H9 (cell line): ENCODE measurements at regions not wholly inside any gene's neighbourhood (a gene's known extent, or its start where the extent isn't known, plus 50 kb on each side); places are given as distances from the start of the nearest gene placed in this dataset.

Source experiments
- DNase-seq: peaks from one replicate; pipeline ENCODE4 v3.0.0-alpha.2; 2017
- H2AFZ ChIP-seq: one replicate; pipeline ENCODE4 v1.6.1; 2013; ENCODE audit warnings: mild to moderate bottlenecking, low read length, control low read depth, moderate library complexity
- H2AK5ac ChIP-seq: 2 replicates; pipeline ENCODE4 v1.6.1; 2013; ENCODE audit warnings: low read length, control low read depth, mixed read lengths; ENCODE audit not compliant: insufficient read length
- H2BK120ac ChIP-seq: one replicate; pipeline ENCODE4 v1.6.1; 2013; ENCODE audit warnings: low read depth, mild to moderate bottlenecking, low read length, control low read depth, inconsistent platforms; ENCODE audit not compliant: poor library complexity, severe bottlenecking
- H2BK12ac ChIP-seq: 2 replicates; pipeline ENCODE4 v1.6.1; 2013; ENCODE audit warnings: low read length, control low read depth, mixed read lengths, low read depth; ENCODE audit not compliant: insufficient read length
- H2BK15ac ChIP-seq: 2 replicates; pipeline ENCODE4 v1.6.1; 2013; ENCODE audit warnings: low read depth, low read length, control low read depth
- H2BK20ac ChIP-seq: one replicate; pipeline ENCODE4 v1.6.1; 2013; ENCODE audit warnings: low read depth, mild to moderate bottlenecking, low read length, control low read depth, inconsistent platforms; ENCODE audit not compliant: poor library complexity, severe bottlenecking
- H2BK5ac ChIP-seq: 2 replicates; pipeline ENCODE4 v1.6.1; 2013; ENCODE audit warnings: low read length, control low read depth, mixed read lengths; ENCODE audit not compliant: insufficient read length
- H3K14ac ChIP-seq: 2 replicates; pipeline ENCODE4 v1.6.1; 2013; ENCODE audit warnings: low read length, control low read depth; ENCODE audit not compliant: insufficient read depth
- H3K18ac ChIP-seq: 2 replicates; pipeline ENCODE4 v1.6.1; 2013; ENCODE audit warnings: low read depth, mild to moderate bottlenecking, mixed read lengths, low read length, control low read depth; ENCODE audit not compliant: insufficient read length
- H3K23ac ChIP-seq: 2 replicates; pipeline ENCODE4 v1.6.1; 2013; ENCODE audit warnings: low read length, control low read depth, mixed read lengths, low read depth; ENCODE audit not compliant: insufficient read length
- H3K23me2 ChIP-seq: 2 replicates; pipeline ENCODE4 v1.6.1; 2013; ENCODE audit warnings: low read depth, mild to moderate bottlenecking, mixed read lengths, low read length, control low read depth; ENCODE audit not compliant: insufficient read length, poor library complexity, severe bottlenecking
- H3K27ac ChIP-seq: 2 replicates; pipeline ENCODE4 v1.5.1; 2013; ENCODE audit warnings: low read length, control low read depth, mixed read lengths, low read depth; ENCODE audit not compliant: insufficient read length
- H3K27me3 ChIP-seq: 2 replicates; pipeline ENCODE4 v1.6.1; 2013; ENCODE audit warnings: low read length, control low read depth, inconsistent platforms; ENCODE audit not compliant: insufficient read depth
- H3K4ac ChIP-seq: 2 replicates; pipeline ENCODE4 v1.6.1; 2013; ENCODE audit warnings: low read depth, mild to moderate bottlenecking, control low read depth, inconsistent platforms, low read length, moderate library complexity
- H3K4me1 ChIP-seq: 2 replicates; pipeline ENCODE4 v1.6.1; 2013; ENCODE audit warnings: low read length, control low read depth, inconsistent platforms; ENCODE audit not compliant: insufficient read depth
- H3K4me2 ChIP-seq: 2 replicates; pipeline ENCODE4 v1.6.1; 2013; ENCODE audit warnings: low read length, control low read depth, mixed read lengths; ENCODE audit not compliant: insufficient read length, insufficient read depth
- H3K56ac ChIP-seq: 2 replicates; pipeline ENCODE4 v1.6.1; 2013; ENCODE audit warnings: low read depth, mild to moderate bottlenecking, mixed read lengths, low read length, control low read depth; ENCODE audit not compliant: insufficient read length
- H3K79me1 ChIP-seq: 2 replicates; pipeline ENCODE4 v1.6.1; 2013; ENCODE audit warnings: low read depth, mild to moderate bottlenecking, moderate library complexity, low read length, control low read depth, inconsistent platforms; ENCODE audit not compliant: insufficient read depth, poor library complexity, severe bottlenecking
- H3K79me2 ChIP-seq: 2 replicates; pipeline ENCODE4 v1.6.1; 2013; ENCODE audit warnings: low read length, control low read depth, inconsistent platforms; ENCODE audit not compliant: insufficient read depth
- H3K9ac ChIP-seq: 2 replicates; pipeline ENCODE4 v1.6.1; 2013; ENCODE audit warnings: low read length, control low read depth, mixed read lengths; ENCODE audit not compliant: insufficient read length; ENCODE audit errors: extremely low read depth
- H3K9me3 ChIP-seq: one replicate; pipeline ENCODE4 v1.6.1; 2013; ENCODE audit warnings: low read depth, low read length, inconsistent platforms; ENCODE audit not compliant: control insufficient read depth
- H3T11ph ChIP-seq: one replicate; pipeline ENCODE4 v1.6.1; 2013; ENCODE audit warnings: mild to moderate bottlenecking, low read length, control low read depth, inconsistent platforms
- H4K20me1 ChIP-seq: one replicate; pipeline ENCODE4 v1.6.1; 2013; ENCODE audit not compliant: control insufficient read depth, insufficient read length, insufficient read depth
- H4K5ac ChIP-seq: 2 replicates; pipeline ENCODE4 v1.6.1; 2013; ENCODE audit warnings: low read depth, mild to moderate bottlenecking, mixed read lengths, low read length, control low read depth; ENCODE audit not compliant: insufficient read length
- H4K8ac ChIP-seq: replicated peaks from 2 replicates; pipeline ENCODE4 v1.6.1; 2013; ENCODE audit warnings: low read length, control low read depth, mixed read lengths, low read depth; ENCODE audit not compliant: insufficient read length
- H4K91ac ChIP-seq: 2 replicates; pipeline ENCODE4 v1.6.1; 2013; ENCODE audit warnings: low read depth, mild to moderate bottlenecking, moderate library complexity, mixed read lengths, low read length, control low read depth; ENCODE audit not compliant: insufficient read length
- H3K27ac Mint-ChIP-seq, 3 experiments: 2 replicates in 2 of 3; 3 replicates in 1 of 3; pipeline ENCODE4 v1.8.0; 2020 to 2021; ENCODE audit warnings: mixed read lengths in 3 of 3, mild to moderate bottlenecking in 1 of 3, moderate library complexity in 1 of 3
- H3K27me3 Mint-ChIP-seq: 2 replicates; pipeline ENCODE4 v1.8.0; 2021; ENCODE audit warnings: low read depth, mild to moderate bottlenecking, moderate library complexity, mixed read lengths
- H3K36me3 Mint-ChIP-seq, 3 experiments: 2 replicates in 2 of 3; 3 replicates in 1 of 3; pipeline ENCODE4 v1.8.0; 2020 to 2021; ENCODE audit warnings: low read depth in 3 of 3, mixed read lengths in 3 of 3; ENCODE audit not compliant: insufficient read depth in 1 of 3
- H3K4me1 Mint-ChIP-seq, 2 experiments: 2 replicates each; pipeline ENCODE4 v1.8.0; 2020; ENCODE audit warnings: mixed read lengths in 2 of 2
- H3K4me3 Mint-ChIP-seq, 2 experiments: 2 replicates in 1 of 2; 3 replicates in 1 of 2; pipeline ENCODE4 v1.8.0; 2020 to 2021; ENCODE audit warnings: mild to moderate bottlenecking in 2 of 2, mixed read lengths in 2 of 2, moderate library complexity in 1 of 2
- H3K9me3 Mint-ChIP-seq, 2 experiments: 2 replicates in 1 of 2; 3 replicates in 1 of 2; pipeline ENCODE4 v1.8.0; 2020; ENCODE audit warnings: mild to moderate bottlenecking in 2 of 2, mixed read lengths in 2 of 2, moderate library complexity in 1 of 2
- WGBS: extraction: QIAGEN DNeasy Blood & Tissue Kit; methylation state at CpG from one replicate; pipeline ENCODE4 v1.1.7; 2013; ENCODE audit warnings: missing lambda C conversion rate, low lambda C conversion rate, mixed read lengths; ENCODE audit not compliant: insufficient read length; ENCODE audit errors: extremely low coverage; 5-methylcytosine and 5-hydroxymethylcytosine counted together
- TF ChIP-seq, protein P1 (sequence below): fragments of 200-600 bp; sonication (generic); conservative IDR thresholded peaks from 3 replicates; pipeline ENCODE4 v1.8.0; 2021; ENCODE audit warnings: antibody characterized with exemption, mild to moderate bottlenecking

DNA sequence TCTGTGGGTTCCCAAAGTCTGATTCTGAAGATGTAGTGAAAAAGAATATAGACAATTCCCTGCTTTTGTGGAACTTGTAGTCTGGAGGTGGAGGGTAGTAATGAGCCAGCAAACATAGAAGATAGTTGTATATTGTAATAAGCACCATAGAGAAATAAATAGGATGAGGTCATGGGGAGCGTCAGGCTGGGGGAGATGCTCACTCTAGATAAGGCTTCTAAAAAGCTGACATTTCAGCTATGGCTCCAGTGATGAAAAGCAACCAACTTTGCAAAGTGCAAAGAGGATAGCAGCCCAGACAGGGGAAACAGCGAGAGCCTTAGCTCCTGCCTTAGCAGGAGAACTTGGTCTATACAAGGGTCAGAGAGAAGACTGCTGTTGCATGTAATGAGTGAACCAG, 98.0 kb upstream of the RALGPS2 start:
- Histone ChIP-seq H4K20me1 (no peaks in the 10 kb centered on the region), H3K4me2 (no peak overlapping the region), H3K18ac (no peak overlapping the region), H2AK5ac (no peak overlapping the region), H3K4ac (no peak overlapping the region), H4K91ac (no peak overlapping the region), H2BK120ac (no peak overlapping the region), H2AFZ (no peak overlapping the region), H3K27me3 (no peaks in the 10 kb centered on the region), H3K79me2 (no peaks in the 10 kb centered on the region), H4K5ac (no peak overlapping the region), H2BK5ac (no peak overlapping the region), H4K8ac (no peak overlapping the region), H3K56ac (no peak overlapping the region), H3T11ph (no peak overlapping the region), H3K23ac (no peak overlapping the region), H3K79me1 (no peaks in the 10 kb centered on the region), H3K23me2 (no peaks in the 10 kb centered on the region), H3K9me3 (no peaks in the 10 kb centered on the region), H2BK20ac (no peak overlapping the region), H2BK12ac (no peak overlapping the region), H2BK15ac (no peak overlapping the region), H3K4me1 (no peaks in the 10 kb centered on the region; the same call in 1 of the 2 replicates), H3K14ac (no peak overlapping the region), H3K9ac (no peak overlapping the region), H3K27ac (no peak overlapping the region)
- TF ChIP-seq, protein P1, sequence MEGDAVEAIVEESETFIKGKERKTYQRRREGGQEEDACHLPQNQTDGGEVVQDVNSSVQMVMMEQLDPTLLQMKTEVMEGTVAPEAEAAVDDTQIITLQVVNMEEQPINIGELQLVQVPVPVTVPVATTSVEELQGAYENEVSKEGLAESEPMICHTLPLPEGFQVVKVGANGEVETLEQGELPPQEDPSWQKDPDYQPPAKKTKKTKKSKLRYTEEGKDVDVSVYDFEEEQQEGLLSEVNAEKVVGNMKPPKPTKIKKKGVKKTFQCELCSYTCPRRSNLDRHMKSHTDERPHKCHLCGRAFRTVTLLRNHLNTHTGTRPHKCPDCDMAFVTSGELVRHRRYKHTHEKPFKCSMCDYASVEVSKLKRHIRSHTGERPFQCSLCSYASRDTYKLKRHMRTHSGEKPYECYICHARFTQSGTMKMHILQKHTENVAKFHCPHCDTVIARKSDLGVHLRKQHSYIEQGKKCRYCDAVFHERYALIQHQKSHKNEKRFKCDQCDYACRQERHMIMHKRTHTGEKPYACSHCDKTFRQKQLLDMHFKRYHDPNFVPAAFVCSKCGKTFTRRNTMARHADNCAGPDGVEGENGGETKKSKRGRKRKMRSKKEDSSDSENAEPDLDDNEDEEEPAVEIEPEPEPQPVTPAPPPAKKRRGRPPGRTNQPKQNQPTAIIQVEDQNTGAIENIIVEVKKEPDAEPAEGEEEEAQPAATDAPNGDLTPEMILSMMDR: no peak
- no peak for DNase-seq
- Mint-ChIP-seq H3K4me3 (no peak overlapping the region), H3K27me3 (no peaks in the 10 kb centered on the region; the same call in 1 of the 2 replicates), H3K9me3 (no peaks in the 10 kb centered on the region), H3K36me3 (no peaks in the 10 kb centered on the region), H3K27ac (no peak overlapping the region; a peak in 1 of 7 replicates), H3K4me1 (peaks cover 12 to 14% of the 10 kb centered on the region in 2 experiments)
- no CpG with 5 or more reads among the region's 2 CpGs for WGBS
